CD4-positive, alpha-beta T cell treated with Interleukin-6 for 4 hours (primary cell): ENCODE measurements at regions not wholly inside any gene's neighbourhood (a gene's known extent, or its start where the extent isn't known, plus 50 kb on each side); places are given as distances from the start of the nearest gene placed in this dataset.
A peak's percentile ranks its signal among the peaks of the same experiment; 100 is the strongest.

Source experiments
- DNase-seq: peaks from one replicate; pipeline ENCODE4 v3.0.0-alpha.2; 2020; ENCODE audit warnings: mixed read lengths

GRCh38 chr10:118246332-118247295 is 95.5 kb downstream of the FAM204A start:
- no peak for DNase-seq

- no peak for DNase-seq
Measured at GRCh38 chr10:118243907-118244306, 98.2 kb downstream of the FAM204A start.

DNA sequence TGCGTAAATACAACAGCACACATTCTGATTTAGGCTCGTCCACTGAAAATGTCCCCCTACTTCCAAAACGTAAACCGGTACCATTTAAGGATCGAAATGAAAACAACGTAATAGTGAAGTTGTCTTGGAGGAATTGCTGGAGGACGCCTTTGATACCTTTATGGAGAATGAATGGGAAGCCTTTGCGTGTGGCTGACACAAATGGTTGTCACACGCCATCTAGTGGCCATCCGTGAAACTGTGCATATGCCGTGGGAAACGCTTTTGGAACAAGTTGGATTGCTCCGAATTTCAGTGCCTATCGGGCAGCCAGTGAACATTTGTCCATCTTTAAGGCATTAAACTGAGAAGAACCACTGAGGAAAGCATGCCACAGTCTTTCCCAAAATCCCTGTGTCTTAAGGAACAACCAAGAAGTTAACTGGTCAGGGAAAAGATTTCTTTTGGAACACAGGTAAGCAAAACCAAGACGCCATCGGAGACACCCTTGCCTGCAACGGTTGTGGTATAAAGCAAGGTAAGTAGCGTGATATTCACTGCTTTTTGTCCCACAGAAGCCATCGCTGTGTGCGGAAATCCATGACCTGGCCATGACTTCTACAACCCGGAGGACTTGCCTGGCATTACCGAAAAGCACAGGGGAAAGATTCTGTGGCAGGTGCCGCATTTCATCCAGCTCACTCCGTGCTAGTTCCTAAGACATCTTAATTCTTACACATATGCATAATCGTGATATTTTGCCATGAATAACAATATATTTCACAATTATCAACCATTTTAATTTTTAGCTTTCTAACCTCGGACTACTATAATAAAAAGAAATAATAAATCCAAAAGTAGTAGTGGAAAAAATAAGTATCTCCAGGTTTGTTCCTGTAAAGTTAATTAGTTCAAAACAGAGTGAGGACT is 100.6 kb downstream of the FAM204A start:
- peak; percentile 67 for DNase-seq

DNA sequence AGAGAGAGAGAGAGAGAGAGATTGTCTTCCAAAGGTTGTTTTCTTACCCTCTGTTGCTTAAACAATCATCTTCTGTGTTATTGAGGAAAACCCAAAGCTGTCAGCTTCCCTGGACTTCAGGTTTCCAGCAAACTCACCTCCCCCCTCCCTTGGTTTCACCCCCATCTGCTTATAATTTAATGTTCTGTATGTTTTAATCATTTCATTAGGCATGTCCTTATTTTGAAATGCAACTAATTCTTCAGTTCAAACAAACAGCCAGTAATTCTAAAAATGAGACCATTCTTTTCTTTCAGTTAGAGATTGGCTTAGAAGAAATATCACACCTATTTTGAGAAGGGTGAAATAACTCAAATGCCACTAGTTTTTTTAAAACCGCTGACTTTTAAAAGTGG is 102.9 kb downstream of the FAM204A start:
- DNase-seq: no peak

GRCh38 chr10:118238573-118239235 is 103.4 kb downstream of the FAM204A start:
- no peak for DNase-seq

DNA sequence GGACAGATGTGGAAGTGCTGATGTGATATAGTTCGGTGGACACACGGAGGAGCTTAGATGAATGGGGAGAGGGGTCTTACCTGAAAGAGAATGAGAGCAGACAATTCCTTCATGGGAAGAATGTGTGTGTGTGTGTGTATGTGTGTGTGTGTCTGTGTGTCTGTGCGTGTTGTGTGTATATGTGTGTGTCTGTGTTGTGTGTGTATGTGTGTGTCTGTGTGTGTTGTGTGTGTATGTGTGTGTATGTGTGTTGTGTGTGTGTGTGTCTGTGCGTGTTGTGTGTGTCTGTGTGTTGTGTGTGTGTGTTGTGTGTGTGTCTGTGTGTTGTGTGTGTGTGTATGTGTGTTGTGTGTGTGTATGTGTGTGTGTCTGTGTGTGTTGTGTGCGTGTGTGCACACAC is 104.2 kb downstream of the FAM204A start:
- no peak for DNase-seq

- DNase-seq: no peak
Measured at GRCh38 chr10:118234683-118235082, 107.4 kb downstream of the FAM204A start.

DNA sequence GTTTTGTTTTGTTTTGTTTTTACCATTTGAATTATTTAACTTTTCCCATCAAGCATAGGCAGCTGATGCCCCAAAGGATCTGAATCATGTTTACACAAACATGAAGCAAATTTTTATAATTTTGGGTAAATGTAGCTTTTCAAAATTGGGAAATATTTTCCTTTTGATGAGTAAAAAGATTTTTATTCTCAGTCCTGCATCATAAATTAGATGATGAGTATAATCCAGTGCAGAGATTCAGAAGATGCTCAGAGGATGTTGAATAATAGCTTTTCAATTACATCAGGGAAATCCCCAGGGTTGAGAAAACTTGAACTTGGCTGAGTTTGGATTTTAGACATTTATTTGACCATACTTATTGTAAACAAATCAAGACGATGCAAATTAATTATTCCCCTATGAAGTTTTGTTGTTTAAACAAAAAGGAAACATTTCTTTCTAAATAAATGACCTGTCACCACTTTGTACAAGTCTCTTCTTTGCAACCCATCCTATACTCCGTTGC is 121.7 kb downstream of the FAM204A start:
- DNase-seq: no peak

DNA sequence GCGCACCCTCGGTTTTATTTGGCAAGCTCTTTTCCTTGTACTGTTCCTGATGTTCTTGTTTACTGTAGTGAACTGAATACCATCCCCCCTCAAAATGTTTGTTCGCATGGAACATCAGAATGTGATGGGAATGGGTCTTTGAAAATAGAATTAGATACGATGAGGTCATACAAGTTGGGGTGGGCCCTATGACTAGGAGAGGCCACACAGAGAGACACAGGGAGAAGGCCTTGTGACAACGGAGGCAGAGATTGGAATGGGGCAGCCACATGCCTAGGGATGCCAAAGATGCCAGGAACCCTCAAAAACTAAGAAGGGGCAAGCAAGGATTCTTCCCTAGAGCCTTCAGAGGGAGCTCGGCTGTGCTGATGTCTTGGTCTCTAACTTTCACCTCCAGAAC is 123.6 kb downstream of the FAM204A start:
- no peak for DNase-seq

DNA sequence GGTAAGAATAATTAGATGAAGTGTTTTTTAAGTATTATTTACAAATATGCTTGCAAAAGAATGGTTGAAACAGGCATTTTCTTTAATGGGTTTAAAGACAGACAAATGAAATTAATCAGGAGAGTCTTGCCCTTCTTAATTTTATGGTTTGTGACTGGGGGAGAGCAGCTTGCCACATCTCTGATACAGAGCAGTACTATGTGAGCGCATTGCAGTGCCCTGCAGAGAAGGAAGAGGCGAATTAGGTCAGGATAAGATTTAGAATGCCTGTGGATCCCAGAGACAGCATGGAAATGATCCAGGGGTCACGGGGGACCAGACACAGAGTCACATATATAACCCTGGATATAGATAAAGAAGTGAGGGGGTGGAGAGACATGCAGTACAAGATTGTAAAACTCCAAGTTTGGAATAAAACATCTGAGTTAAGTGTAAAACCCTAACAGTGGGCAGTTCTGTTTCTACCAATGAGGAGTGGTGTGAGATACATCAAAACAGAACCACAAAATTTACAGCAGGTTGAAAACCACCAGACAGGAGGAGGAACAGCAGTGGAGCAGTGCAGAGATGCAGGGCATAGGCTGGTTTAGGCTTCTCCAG is 125.5 kb downstream of the FAM204A start:
- DNase-seq: no peak

DNA sequence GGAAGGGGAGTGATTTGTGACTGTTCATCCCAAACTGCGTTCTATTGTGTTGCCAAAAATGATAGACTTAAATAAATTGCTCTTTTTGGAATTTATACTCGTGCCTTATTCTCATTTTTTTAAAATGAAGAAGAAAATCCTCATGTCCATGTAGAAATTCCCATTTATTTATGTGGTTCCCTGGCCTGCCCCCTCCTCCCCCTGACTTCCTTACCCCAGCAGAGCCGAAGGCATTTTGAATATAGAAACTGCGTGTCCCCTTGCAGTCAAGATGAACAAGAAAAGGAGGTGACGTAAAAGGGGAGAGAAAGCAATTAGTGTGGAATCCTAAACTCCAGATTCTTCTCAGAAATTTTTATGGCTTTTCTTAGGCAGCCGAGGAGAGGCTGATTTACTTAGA is 126.1 kb downstream of the FAM204A start:
- DNase-seq: no peak

DNA sequence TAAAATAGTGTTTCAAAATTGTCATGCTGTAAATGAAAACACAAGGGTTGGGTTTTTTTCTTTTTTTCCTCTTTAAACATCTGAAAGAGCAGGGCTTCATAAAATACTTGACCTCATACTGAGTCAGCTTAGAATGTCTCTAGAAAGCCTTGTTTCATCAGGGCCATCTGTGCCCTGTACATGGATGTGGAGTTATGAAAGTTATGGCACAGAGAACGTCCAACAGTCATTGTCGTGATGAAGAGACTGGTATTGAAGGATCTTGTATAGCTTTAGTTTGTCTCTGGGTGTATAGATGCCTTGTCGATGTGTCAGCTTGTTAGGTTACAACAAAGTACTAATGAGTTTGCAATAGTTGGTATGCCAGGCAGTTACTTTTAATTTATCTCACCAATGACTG is 127.3 kb downstream of the FAM204A start:
- no peak for DNase-seq

- no peak for DNase-seq
Measured at GRCh38 chr10:118213436-118213835, 128.7 kb downstream of the FAM204A start.

DNA sequence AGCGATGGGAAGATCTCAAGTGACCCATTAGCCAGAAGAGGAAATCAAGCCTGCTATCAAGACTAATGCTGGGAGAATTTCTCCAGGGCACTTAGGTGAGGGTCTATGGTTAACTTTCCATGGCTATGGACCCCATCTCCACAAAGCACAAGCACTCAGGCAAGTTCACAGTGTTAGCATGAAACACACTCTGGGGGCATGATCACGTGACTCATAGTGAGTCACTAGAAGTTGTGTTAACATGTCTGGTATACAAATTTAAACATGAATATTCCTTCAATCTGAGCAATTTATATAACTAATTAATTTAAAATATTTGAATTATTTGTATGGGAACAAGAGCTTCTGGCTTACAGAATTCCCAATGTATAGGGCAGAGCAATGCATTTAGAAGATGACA is 131.8 kb downstream of the FAM204A start:
- no peak for DNase-seq

- no peak for DNase-seq
Measured at GRCh38 chr10:118209215-118209614, 132.9 kb downstream of the FAM204A start.

- DNase-seq: no peak
Measured at GRCh38 chr10:118207470-118208007, 134.6 kb downstream of the FAM204A start.

- DNase-seq: no peak
Measured at GRCh38 chr10:118204292-118204943, 137.7 kb downstream of the FAM204A start.

GRCh38 chr10:118203461-118203860 is 138.7 kb downstream of the FAM204A start:
- DNase-seq: no peak

DNA sequence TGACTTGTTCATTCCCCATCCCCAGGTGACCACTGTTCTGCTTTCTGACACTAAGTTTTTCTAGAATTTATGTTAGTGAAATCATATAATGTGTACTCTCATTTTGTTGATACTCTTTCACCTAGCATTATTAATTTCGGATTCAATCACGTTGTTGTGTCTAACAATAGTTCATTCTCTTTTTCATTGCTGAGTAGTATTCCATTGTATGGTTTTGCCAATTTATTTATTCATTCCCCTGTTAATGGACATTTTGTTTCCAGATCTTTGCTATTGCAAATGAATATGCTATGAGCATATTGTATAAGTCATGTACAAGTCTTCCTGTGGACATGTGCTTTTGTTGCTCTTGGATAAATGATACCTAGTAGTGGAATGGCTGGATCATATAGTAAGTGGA is 146.4 kb downstream of the FAM204A start:
- DNase-seq: no peak

GRCh38 chr10:118193642-118194041 is 146.9 kb upstream of the RAB11FIP2 start:
- DNase-seq: no peak

DNA sequence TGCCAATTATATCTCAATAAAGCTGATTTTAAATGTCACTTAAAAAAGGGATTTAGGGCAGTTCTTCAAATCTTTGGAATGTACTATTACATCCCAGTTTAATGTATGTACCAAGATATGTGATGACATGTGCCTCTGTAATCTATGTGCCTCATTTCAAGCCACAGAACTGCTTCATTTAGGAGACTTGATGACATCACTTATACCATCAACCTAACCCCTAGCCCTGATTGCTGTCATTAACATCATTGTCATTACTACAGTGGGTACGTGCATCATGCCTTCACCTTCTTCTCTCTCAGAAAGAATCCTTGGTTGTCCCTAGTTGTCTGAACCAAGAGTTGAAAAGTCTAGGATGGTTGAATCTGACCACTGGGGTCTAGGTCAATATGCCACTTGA is 134.3 kb upstream of the RAB11FIP2 start:
- DNase-seq: no peak

- DNase-seq: no peak
Measured at GRCh38 chr10:118175148-118175547, 128.4 kb upstream of the RAB11FIP2 start.
